HepG2 (cell line): ENCODE measurements at regions not wholly inside any gene's neighbourhood (a gene's known extent, or its start where the extent isn't known, plus 50 kb on each side); places are given as distances from the start of the nearest gene placed in this dataset.

Experiments
- ATAC-seq: fragments of 200-7000 bp; cut with Tn5 transposase; 3 replicates; pipeline ENCODE4 v1.9.1; 2020; ENCODE audit warnings: mild to moderate bottlenecking, moderate library complexity
- BruUV-seq: library from RNA; stranded (reverse); fragments of 400-500 nt; replicated peaks from 2 replicates; lab custom pipeline; 2021; lab: Mats Ljungman, UMichigan
- CTCF ChIA-PET: fragments of 300-600 bp; formaldehyde crosslinking; extraction: SDS; loops from one replicate; lab custom pipeline; 2021; ENCODE audit warnings: low total read pairs, inconsistent platforms, low intra/inter-chr PET ratio; lab: Yijun Ruan, JAX
- POLR2A ChIA-PET: fragments of 350-600 bp; sonication (Branson Sonifier 250); formaldehyde crosslinking; loops from one replicate; lab custom pipeline; 2020; ENCODE audit warnings: antibody characterized with exemption, inconsistent platforms; lab: Yijun Ruan, JAX
- DNase-seq: peaks from one replicate; pipeline ENCODE4 v3.0.0-alpha.2; 2015; ENCODE audit warnings: low spot score
- FAIRE-seq: peaks from 3 replicates; lab custom pipeline; 2011; peaks lifted over from hg19 to GRCh38; lab: Jason Lieb, UNC
- H2AFZ ChIP-seq: one replicate; pipeline ENCODE4 v1.6.1; 2011; ENCODE audit warnings: low read length, inconsistent platforms
- H3K27ac ChIP-seq: fragments of 300-600 bp; 3 replicates; pipeline ENCODE4 v1.8.0; 2011; ENCODE audit warnings: mixed run types, mild to moderate bottlenecking, mixed read lengths, low read length, inconsistent platforms; ENCODE audit not compliant: insufficient read depth; ENCODE audit errors: extremely low read length
- H3K27me3 ChIP-seq, 2 experiments: fragments of 200-600 bp in 1 of 2; 2 replicates in 1 of 2; 3 replicates in 1 of 2; pipeline versions ENCODE4 v1.6.0 to v1.8.0; 2011; ENCODE audit warnings: low read length in 2 of 2, mild to moderate bottlenecking in 2 of 2, moderate library complexity in 2 of 2, inconsistent platforms in 1 of 2; ENCODE audit not compliant: insufficient read depth in 2 of 2, control insufficient read depth in 1 of 2
- H3K36me3 ChIP-seq, 2 experiments: fragments of 200-600 bp in 1 of 2; replicated peaks in 1 of 2; 2 replicates in 1 of 2; 3 replicates in 1 of 2; pipeline versions ENCODE4 v1.5.1 to v1.8.0; 2011; ENCODE audit warnings: low read length in 2 of 2, inconsistent platforms in 1 of 2; ENCODE audit not compliant: insufficient read depth in 2 of 2, control insufficient read depth in 1 of 2
- H3K4me1 ChIP-seq: 2 replicates; pipeline ENCODE4 v1.5.1; 2012; ENCODE audit warnings: low read length, inconsistent platforms; ENCODE audit not compliant: insufficient read depth
- H3K4me2 ChIP-seq: 2 replicates; pipeline ENCODE4 v1.6.0; 2011; ENCODE audit warnings: low read depth, low read length, inconsistent platforms
- H3K4me3 ChIP-seq, 3 experiments: fragments of 200-600 bp in 1 of 3; sonication (generic), shearing (Covaris generic) in 1 of 3; replicated peaks in 1 of 3; 2 replicates each; pipeline ENCODE4 v1.5.1; 2011 to 2016; ENCODE audit warnings: low read length in 3 of 3, inconsistent platforms in 2 of 3, low read depth in 2 of 3, mild to moderate bottlenecking in 2 of 3, control low read depth in 1 of 3, mixed read lengths in 1 of 3; ENCODE audit not compliant: insufficient read depth in 1 of 3
- H3K79me2 ChIP-seq: one replicate; pipeline ENCODE4 v1.6.1; 2011; ENCODE audit warnings: low read length, inconsistent platforms; ENCODE audit not compliant: insufficient read depth
- H3K9ac ChIP-seq: 2 replicates; pipeline ENCODE4 v1.6.0; 2011; ENCODE audit warnings: mild to moderate bottlenecking, low read depth, low read length, inconsistent platforms; ENCODE audit not compliant: insufficient read depth
- H3K9me3 ChIP-seq: 2 replicates; pipeline ENCODE4 v1.5.1; 2012; ENCODE audit warnings: mild to moderate bottlenecking, low read length
- H4K20me1 ChIP-seq: 2 replicates; pipeline ENCODE4 v1.6.0; 2011; ENCODE audit warnings: inconsistent platforms, mild to moderate bottlenecking, low read length, moderate library complexity; ENCODE audit not compliant: insufficient read depth
- AHDC1 ChIP-seq: sonication (generic); formaldehyde crosslinking; IDR thresholded peaks from 2 replicates; pipeline ENCODE4 v1.5.1; 2020; ENCODE audit warnings: mild to moderate bottlenecking, missing genetic modification reagents, borderline replicate concordance
- GPN1 ChIP-seq: sonication (generic); formaldehyde crosslinking; IDR thresholded peaks from 2 replicates; pipeline ENCODE4 v1.5.1; 2020; ENCODE audit warnings: missing genetic modification reagents, borderline replicate concordance
- NR3C1 ChIP-seq: sonication (generic); formaldehyde crosslinking; IDR thresholded peaks from 2 replicates; pipeline ENCODE4 v1.4.0; 2020; ENCODE audit warnings: missing genetic modification reagents
- PAF1 ChIP-seq: IDR thresholded peaks from 2 replicates; pipeline ENCODE4 v1.6.1; 2016; ENCODE audit warnings: missing genetic modification reagents, missing compliant biosample characterization
- PBX2 ChIP-seq: IDR thresholded peaks from 2 replicates; pipeline ENCODE4 v1.6.1; 2016; ENCODE audit warnings: control low read depth
- SP4 ChIP-seq: sonication (generic); formaldehyde crosslinking; IDR thresholded peaks from 2 replicates; pipeline ENCODE4 v1.8.1; 2023; ENCODE audit warnings: mild to moderate bottlenecking, missing genetic modification reagents
- THRA ChIP-seq: sonication (generic); formaldehyde crosslinking; IDR thresholded peaks from 2 replicates; pipeline ENCODE4 v1.4.0; 2020; ENCODE audit warnings: missing genetic modification reagents, borderline replicate concordance
- ZNF20 ChIP-seq: sonication (generic); formaldehyde crosslinking; IDR thresholded peaks from 2 replicates; pipeline ENCODE4 v1.4.0; 2020; ENCODE audit warnings: mild to moderate bottlenecking, moderate library complexity, missing genetic modification reagents
- ZNF430 ChIP-seq: sonication (generic); formaldehyde crosslinking; IDR thresholded peaks from 2 replicates; pipeline ENCODE4 v1.9.0; 2021; ENCODE audit warnings: mild to moderate bottlenecking, missing genetic modification reagents
- ZNF44 ChIP-seq: sonication (generic); formaldehyde crosslinking; IDR thresholded peaks from 2 replicates; pipeline ENCODE4 v1.5.1; 2020; ENCODE audit warnings: mild to moderate bottlenecking, missing genetic modification reagents
- ZNF574 ChIP-seq: sonication (generic); formaldehyde crosslinking; IDR thresholded peaks from 2 replicates; pipeline ENCODE4 v1.4.0; 2020; ENCODE audit warnings: missing genetic modification reagents
- WGBS: methylation state at CpG from one replicate; pipeline ENCODE4 v1.1.6; 2017; ENCODE audit warnings: low lambda C conversion rate; 5-methylcytosine and 5-hydroxymethylcytosine counted together
- in situ Hi-C: cut with HindIII; loops from 2 replicates; pipeline ENCODE4 v1.10.0; 2017; ENCODE audit warnings: low pct_unique_long_range_greater_than_20kb; ENCODE audit not compliant: extremely low pct_ligation_motif_present
- intact Hi-C: fragments of 100-400 bp; cut with micrococcal nuclease; formaldehyde crosslinking; loops from one replicate; pipeline ENCODE4 v1.10.0; 2022; ENCODE audit not compliant: unreplicated experiment

GRCh38 chr5:3126639-3127038 is 375.2 kb upstream of the IRX2 start (continued):
- TF ChIP-seq ZNF574 (CRISPR knock-in tag) = no peak
- TF ChIP-seq GPN1 (CRISPR knock-in tag) = no peak
- no peak for TF ChIP-seq PBX2 (CRISPR knock-in tag)

GRCh38 chr5:3124410-3124809 is 372.9 kb upstream of the IRX2 start:
- in situ Hi-C loops = no loop called here
- H3K9ac ChIP-seq = no peak overlapping the region
- no peaks in the 10 kb centered on the region for H3K4me1 ChIP-seq
- H3K9me3 ChIP-seq = no peaks in the 10 kb centered on the region
- H3K79me2 ChIP-seq = no peaks in the 10 kb centered on the region
- no peak overlapping the region for H3K4me3 ChIP-seq
- FAIRE-seq = no peak
- intact Hi-C loops = no loop called here
- ChIA-PET POLR2A (no interaction called here), CTCF (no interaction called here)
- 4% methylated on average over 3 of the region's 6 CpGs for WGBS
- no peaks in the 10 kb centered on the region for H4K20me1 ChIP-seq
- H3K4me2 ChIP-seq = no peak overlapping the region
- no peak overlapping the region for H2AFZ ChIP-seq
- H3K27ac ChIP-seq = no peak overlapping the region
- no peak for TF ChIP-seq PAF1
- TF ChIP-seq THRA = no peak
- no peak for TF ChIP-seq ZNF430 (CRISPR knock-in tag)
- TF ChIP-seq AHDC1 = no peak
- TF ChIP-seq ZNF44 (CRISPR knock-in tag) = no peak
- no peak for TF ChIP-seq NR3C1 (CRISPR knock-in tag)
- TF ChIP-seq SP4 (CRISPR knock-in tag) = no peak
- TF ChIP-seq ZNF20 = no peak
- TF ChIP-seq, all 625 proteins: peak for 0
- Histone ChIP-seq H3K27me3 (peaks cover 2 to 4% of the 10 kb centered on the region in 2 experiments; a peak in 2 of 5 replicates), H3K36me3 (no peaks in the 10 kb centered on the region)
- BruUV-seq = no TSS peak
- no peak for DNase-seq
- no peak for ATAC-seq
